ENCODE measurements at regions not wholly inside any gene's neighbourhood (a gene's known extent, or its start where the extent isn't known, plus 50 kb on each side); places are given as distances from the start of the nearest gene placed in this dataset.
"Not testable (repeated sequence)": the region's sequence is repeated elsewhere in the genome, so short reads cannot be mapped to it uniquely, and the experiment has no call there.

- DNase-seq: no peak
Observed at GRCh38 chr7:9231630-9232121, 798.3 kb downstream of the NXPH1 start.

GRCh38 chr7:9240001-9240400 is 806.6 kb downstream of the NXPH1 start:
- peak; percentile 42 for DNase-seq

GRCh38 chr7:9241826-9242225 is 808.4 kb downstream of the NXPH1 start:
- DNase-seq: no peak

- DNase-seq: peak; percentile 15
Observed at GRCh38 chr7:9242636-9243035, 809.2 kb downstream of the NXPH1 start.

GRCh38 chr7:9250876-9251275 is 817.5 kb downstream of the NXPH1 start:
- DNase-seq: no peak

- DNase-seq: no peak
Observed at GRCh38 chr7:9264395-9264794, 831.0 kb downstream of the NXPH1 start.

- DNase-seq: no peak
Observed at GRCh38 chr7:9280088-9280487, 846.7 kb downstream of the NXPH1 start.

GRCh38 chr7:9283246-9283645 is 849.8 kb downstream of the NXPH1 start:
- DNase-seq: no peak

GRCh38 chr7:9302436-9302835 is 869.0 kb downstream of the NXPH1 start:
- no peak for DNase-seq

- DNase-seq: peak; percentile 3
Observed at GRCh38 chr7:9307131-9307530, 873.7 kb downstream of the NXPH1 start.

GRCh38 chr7:9324513-9324912 is 891.1 kb downstream of the NXPH1 start:
- DNase-seq: no peak

GRCh38 chr7:9328296-9328695 is 894.9 kb downstream of the NXPH1 start:
- DNase-seq: no peak

- DNase-seq: no peak
Observed at GRCh38 chr7:9349625-9350024, 916.2 kb downstream of the NXPH1 start.

GRCh38 chr7:9391221-9391620 is 957.8 kb downstream of the NXPH1 start:
- DNase-seq: no peak

GRCh38 chr7:9391984-9392383 is 958.6 kb downstream of the NXPH1 start:
- DNase-seq: no peak

GRCh38 chr7:9404386-9404785 is 971.0 kb downstream of the NXPH1 start:
- DNase-seq: not testable (repeated sequence)

GRCh38 chr7:9407816-9408215 is 974.4 kb downstream of the NXPH1 start:
- no peak for DNase-seq

- DNase-seq: no peak
Observed at GRCh38 chr7:9453521-9453920, 1020.1 kb downstream of the NXPH1 start.

GRCh38 chr7:9488555-9488954 is 1055.1 kb downstream of the NXPH1 start:
- peak; percentile 92 for DNase-seq

GRCh38 chr7:9498303-9498702 is 1064.9 kb downstream of the NXPH1 start:
- DNase-seq: no peak

- no peak for DNase-seq
Observed at GRCh38 chr7:9502269-9502668, 1068.9 kb downstream of the NXPH1 start.

GRCh38 chr7:9504678-9505077 is 1071.3 kb downstream of the NXPH1 start:
- no peak for DNase-seq

- no peak for DNase-seq
Observed at GRCh38 chr7:9505516-9505915, 1072.1 kb downstream of the NXPH1 start.

GRCh38 chr7:9507290-9507689 is 1073.9 kb downstream of the NXPH1 start:
- peak; percentile 22 for DNase-seq

GRCh38 chr7:9516662-9517061 is 1083.3 kb downstream of the NXPH1 start:
- DNase-seq: no peak

GRCh38 chr7:9523579-9523978 is 1090.2 kb downstream of the NXPH1 start:
- no peak for DNase-seq

All from fibroblast of skin of scalp (primary cell).